ENCODE measurements at regions not wholly inside any gene's neighbourhood (a gene's known extent, or its start where the extent isn't known, plus 50 kb on each side); places are given as distances from the start of the nearest gene placed in this dataset.

DNA sequence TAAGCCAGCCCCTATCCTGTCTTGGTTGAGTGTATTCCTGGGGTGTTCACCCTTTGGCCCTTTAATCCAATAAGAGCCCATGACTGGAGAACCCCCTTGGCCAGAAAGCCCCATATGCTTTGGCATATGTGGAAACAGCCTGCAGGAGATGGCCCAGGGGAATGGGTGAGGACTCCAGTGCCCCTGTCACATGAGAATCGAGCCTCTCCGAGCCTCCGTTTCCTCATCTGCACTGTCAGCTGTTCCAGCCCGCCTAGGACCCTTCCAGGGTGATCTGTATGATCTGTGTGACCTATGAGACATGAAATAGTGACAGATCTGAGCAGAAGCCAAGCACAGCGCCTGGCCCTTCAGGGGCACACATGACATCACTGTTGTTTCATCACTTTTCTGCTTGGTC is 300.7 kb downstream of the ZNF536 start:
- no peak for DNase-seq

DNA sequence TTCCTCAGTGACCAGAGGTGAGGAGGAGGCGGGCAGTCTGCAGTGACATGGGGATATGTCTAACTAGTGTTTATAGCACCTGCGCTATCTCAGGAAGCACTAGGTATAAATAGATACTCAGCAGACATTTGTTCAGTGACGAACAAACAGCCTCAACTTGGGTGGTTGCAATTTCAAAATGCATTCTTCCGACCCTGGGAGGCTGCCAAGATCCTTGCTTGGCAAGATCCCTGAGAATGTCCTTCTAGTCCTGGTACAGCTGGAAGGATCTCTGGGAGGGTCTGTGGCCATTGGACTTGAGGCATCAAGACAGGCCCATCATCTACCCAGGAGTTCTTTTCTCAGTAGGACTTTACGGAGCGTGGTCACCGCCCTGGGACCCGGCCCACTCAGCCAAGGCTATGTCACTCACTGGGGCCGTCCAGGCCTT is 299.5 kb downstream of the ZNF536 start:
- DNase-seq = no peak

DNA sequence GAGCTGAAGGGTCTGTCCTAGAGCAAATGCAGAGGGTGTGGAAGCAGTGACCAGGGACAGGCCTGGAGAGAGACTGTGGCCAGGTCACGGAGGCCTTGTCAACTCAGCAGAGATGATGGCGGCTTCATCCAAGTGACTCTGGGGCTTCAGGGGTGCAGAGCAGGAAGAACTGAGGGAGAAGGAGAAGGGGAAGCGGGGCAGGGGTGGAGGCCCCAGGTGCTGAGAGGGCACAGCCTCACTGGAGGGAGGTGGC is 299.1 kb downstream of the ZNF536 start:
- no peak for DNase-seq

DNA sequence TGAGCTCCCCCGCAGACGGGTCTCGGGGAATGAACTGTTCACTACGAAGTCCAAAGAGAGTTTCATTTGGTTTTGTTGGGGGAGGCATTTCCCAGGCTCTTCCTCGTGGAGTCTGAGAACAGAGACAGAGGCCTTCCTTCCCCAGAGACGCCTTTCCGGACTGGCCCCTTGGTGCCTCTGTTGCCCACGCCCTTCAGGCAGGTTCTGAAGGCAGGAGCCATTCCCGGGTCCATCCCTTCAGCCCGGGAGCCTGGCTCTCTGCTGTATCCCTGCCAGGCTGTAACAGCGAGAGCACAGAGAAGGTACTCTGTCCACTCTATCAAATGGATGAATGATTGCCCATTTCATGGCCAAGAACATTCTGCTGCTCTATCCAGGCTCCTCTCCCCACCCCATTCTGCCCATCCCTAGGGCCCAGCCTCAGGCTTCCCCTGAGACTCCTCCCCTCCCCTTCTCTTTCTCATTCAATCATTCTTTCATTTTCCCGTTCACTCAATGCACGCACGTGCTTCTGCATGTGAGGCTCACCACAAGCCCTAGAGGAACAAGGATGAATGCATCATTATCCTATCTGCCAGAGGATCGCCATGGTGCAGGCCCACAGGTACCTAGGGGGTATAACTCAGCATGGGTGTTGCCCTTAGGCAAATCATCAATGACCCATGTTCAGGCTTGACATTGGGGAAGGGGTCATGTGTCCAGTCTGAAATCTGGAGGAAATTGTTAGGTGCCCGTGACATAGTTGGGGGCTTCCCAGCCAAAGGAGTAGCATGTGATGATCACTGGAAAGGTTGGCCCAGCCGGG is 298.6 kb downstream of the ZNF536 start:
- no peak for DNase-seq

DNA sequence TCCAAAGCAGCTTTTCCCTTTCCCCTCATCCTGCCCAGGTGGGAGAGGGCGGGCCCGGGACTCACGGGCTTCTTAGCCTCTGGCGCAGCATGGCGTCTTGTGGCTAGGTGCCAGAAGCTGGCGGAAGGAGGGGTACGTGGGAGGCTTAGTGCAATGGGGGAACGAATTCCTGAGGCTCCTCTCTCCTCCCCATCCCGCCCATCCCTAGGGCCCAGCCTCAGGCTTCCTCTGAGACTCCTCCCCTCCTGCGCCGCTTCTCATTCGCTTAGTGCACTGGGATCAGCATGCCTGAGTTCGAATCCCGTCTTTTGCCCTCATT is 297.8 kb downstream of the ZNF536 start:
- DNase-seq = no peak

DNA sequence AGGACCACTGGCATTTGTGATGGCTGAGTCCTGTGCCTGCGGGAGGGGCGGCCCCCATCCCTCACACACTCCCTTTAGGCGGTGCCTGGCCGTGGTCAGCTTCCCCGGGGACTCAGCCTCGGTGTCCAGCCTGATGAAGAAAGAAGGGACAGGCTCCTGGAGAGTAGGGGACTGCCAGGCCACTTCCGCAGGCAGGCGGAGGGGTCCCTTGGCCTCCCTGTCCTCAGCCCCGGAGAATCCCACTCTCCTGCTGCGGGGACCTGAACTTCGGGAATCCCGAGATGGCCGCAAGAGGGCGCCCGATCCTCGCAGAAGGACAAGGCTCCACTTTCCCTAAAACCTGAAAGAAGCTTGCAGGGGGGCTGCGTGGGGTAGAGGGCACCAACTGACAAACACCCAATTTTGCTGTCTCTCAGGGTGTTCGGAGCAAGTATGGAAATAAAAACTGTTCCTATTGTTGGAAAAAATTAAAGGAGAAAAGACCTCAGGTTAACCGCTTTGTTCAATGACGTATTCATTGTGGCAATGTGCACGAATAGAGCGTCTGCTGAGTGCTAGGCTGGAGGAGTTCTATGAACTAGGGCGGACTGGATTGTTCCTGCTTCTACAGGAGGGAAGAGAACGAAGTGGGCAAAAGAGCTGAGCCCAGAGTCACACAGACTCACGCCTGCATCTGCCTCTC is 297.3 kb downstream of the ZNF536 start:
- DNase-seq = peak; percentile 2 to 12

DNA sequence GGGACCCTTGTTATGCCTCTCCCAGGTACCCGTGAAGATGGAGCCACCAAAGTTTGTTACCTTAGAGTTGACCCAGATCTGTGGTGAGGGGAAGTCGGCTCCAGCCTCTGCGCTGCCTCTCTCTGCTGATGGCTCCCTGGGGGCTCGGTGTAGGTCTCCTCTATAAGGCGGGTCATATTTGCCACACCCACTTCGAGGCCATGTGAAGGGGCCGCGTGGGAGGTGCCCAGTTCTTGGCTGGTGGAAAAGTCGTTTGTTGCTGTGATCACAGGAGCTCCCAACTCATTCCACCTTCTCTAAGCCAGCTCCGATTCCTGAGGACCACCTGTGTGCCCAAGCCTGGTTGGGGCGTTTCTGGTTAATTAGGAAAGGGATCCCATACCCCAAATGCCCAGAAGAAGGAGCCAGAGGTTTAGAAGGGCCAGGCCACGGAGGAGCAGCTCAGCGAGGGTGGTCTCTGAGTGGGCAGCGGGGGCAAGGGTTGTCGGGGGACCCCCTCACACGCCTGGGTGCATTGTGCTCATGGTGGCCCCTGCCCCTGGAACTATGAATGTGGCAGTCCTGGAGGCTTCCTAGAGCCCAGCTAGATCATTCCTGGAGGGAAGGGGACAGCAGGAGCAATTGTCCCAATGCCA is 296.5 kb downstream of the ZNF536 start:
- DNase-seq = no peak

DNA sequence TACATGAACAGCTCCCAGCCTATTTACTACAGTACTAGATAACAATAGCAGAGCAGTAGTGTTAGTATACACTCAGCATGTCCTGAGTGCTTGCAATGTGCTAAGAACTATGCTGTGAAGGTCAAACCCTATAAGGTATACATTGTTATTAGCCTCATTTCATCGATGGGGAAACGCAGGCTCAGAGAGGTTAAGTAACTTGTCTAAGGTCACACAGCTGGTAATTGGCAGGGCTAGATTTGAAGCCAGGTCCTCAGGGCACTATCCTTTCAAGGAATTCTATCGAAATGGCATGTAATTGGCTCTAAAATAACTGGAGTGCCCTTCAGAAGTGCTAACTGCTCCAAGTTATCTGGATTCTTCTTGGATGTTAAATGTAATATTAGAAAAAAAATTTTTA is 295.6 kb downstream of the ZNF536 start:
- DNase-seq = no peak

DNA sequence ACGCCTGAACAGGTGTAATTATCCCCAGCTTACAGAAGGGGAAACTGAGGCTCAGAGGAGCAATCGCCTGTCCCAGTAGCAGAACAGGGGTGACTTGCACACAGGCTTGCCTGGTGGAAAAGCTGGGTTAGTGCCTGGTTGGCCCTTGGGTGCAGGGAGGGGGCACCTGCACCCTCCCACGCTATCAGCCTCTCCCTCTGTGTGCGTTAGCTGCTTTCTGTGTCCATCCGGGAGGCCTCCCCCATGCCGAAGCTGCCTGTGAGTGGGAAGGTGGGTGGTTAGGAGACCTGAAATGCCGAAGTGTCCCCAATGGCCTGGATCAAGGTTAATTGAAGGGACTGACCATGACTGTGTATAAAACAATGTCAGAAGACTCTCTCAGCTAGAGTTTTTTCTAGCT is 295.0 kb downstream of the ZNF536 start:
- DNase-seq = no peak

DNA sequence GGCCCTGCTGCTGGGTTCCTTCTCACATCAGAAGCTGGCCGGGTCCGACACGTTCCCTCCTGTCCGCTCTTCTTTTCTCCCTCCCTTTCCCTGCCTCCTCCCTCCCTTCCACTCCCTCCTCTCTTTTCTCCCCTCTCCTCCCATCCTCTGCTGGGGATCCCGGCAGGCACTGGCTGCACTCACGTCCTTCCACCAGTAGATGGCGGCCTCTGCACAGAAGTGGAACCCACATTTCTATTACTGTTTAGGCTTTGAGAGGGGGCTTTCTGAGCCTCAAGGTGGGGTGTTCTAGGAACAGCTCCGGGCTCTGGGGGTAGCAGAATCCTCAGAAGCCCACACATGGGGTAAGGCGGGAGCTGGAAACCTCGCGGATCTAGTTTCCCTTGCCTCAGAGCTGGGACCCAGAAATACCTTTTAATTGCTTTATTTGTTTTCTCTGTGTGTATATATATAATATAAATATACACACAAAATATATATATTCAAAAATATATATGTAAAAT is 294.2 kb downstream of the ZNF536 start:
- no peak for DNase-seq

DNA sequence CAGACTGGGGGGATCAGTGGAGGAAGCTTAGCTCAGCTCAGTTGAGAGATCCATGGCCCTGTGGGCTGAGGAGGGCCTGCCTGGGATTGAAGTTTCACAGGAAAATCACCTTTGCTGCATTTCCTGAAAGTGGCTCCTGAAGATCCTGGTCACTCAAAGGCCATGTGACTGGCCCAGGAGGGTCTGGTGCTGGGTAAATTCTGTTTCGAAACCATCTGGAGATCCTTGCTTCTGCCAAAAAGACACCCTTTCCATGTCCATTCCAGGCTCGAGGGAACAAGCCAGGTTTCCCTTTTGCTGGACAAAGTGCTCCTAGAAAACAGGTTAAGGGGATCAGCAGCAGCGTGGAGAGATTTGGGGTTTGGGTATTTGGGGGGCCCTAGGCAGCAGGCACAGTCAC is 293.3 kb downstream of the ZNF536 start:
- no peak for DNase-seq

DNA sequence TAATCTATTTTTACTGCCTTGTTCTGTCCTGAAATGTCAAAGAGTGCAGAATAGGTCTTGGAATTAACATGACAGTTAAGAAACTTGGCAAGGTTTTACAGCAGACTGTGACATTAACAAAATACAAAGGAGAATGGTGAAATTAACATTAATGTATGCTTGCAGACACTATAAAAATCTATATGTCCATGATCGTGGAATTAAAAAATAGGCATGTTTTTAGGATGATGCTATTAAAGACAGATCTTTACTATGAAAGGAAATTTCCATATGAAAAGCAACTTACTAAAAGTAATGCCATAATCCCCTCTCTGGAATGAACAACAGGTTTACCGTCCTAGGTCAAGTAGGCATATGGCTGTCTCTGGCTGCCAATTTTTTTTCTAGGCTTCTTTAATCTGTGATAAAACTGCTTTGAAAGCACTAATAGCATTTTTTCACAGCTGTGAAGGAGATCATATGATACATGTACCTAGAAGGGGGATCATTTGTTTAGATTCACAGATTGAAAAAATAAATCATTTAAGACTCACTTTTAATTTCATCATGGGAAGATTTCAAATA is 291.5 kb downstream of the ZNF536 start:
- DNase-seq = no peak

DNA sequence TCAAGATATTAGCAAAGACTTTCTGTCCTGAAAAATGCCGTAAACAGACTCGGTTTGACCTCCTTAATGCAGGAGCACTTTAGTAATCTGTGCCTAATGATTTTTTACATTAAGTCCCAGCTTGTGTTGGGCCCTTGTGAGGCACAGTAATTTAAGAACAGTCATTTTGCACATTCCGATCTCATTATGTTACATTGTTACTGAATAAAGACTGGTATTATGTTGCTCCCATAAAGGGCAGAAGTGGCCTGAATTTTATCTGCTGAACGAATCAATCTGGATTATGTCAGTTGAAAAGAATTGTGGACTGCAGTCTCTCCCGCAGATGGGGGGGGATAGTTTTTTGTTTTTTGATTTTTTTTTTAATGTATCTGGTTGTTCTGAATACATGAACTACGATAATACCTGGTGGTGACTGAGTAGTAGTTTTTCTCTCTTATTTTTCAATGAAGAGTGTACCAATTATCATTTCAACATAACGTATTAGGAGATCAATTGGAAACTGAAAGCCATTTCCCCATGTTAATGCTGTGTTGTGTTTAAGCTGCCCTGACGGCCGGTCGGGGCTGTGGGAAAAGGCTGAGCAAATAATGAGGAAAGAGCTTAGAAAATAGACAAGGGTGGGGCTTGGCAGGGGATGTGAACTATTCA is 290.2 kb downstream of the ZNF536 start:
- DNase-seq = no peak

DNA sequence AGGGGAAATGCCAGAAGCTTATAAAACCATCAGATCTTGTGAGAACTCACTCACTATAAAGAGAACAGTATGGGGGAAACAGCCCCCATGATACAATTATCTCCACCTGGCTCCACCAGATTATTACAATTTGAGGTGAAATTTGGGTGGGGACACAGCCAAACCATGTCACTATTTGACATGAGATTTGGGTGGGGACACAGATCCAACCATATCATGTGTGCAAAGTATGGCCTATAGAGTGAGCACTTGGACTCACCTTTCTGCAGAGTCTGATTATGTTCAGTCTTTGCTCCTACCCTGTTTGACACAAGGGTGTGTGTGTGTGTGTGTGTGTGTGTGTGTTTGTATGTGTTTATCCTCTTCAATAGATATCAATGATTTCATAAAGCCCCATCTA is 287.5 kb downstream of the ZNF536 start:
- no peak for DNase-seq

DNA sequence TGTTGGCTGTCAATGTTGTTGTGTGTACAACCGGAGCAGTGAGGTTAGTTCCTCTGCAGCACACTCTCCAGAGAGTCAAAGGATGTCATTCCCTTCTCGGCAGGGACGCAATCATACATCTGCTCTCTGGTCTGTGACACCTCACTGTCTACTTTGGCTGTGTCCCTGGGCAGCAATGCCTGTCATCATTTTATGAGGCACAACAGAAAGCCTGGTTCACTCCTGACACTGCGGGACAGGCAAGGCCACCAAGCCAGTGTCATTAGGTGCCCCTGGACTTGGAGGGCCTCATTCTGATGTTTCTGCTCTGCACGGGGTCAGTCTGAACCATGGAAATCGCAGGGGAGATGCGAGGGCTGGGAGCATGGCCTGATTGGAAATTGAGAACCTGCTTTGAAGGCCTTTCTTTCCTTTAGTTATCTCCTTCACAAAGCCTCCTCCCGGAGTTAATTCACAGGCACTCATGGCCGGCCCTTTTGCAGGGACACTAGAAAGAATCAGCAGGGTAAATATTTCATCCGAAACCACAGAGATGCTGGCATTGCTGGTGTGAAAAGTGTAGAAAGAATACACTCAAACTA is 284.4 kb downstream of the ZNF536 start:
- no peak for DNase-seq

DNA sequence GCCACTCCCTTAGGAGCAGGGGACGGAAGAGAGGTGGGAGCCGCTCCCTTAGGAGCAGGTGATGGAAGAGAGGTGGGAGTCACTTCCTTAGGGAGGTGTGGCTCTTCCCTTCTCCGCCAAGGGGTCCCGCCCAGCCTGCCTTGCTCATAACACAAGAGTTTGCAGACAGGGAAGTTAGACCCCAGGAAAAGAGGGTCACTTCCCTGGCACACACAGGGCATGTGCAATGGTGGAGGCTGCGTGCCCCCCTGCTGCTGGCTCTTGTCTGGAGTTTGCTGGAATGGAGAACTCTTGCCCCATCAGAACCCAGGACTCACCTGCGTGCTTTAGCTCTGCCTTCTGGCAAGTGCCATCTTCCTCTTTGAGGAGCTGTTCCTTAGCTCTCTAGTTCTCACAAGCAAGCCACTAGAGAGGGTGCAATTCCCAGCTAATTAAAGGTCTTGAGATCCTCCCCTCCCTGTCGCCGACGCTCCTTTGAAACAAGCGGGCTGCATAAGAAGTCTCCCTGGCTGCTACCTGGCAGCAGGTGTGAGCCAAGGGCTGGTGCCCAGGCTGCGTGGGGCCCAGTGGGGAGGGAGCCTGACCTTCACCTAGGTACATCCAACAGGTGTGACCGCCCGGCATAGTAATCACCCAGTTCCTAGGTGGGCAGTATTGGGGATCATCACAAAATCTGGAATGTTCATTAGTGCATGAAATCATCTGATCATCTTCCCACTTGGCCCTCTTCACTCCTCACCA is 281.6 kb downstream of the ZNF536 start:
- DNase-seq = no peak

DNA sequence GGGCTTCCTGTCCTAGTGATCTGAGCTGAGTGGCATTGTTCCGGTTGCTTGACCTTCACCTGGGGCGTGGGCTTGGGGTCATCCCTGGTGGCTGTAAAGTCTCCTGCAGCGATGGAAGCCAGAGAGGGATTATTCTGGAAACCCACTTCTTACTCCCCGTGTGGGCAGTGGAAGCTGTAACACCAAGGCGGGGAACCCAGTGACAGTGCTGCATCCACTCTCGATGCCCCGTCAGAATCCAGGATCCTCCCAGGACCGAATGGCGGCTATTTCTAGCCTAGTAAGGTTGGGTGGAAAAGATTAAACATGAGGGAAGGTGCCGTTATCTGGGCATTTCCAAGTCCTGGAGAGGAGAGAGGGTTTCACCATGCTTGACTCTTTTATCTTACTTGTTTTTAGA is 280.6 kb downstream of the ZNF536 start:
- DNase-seq = no peak

DNA sequence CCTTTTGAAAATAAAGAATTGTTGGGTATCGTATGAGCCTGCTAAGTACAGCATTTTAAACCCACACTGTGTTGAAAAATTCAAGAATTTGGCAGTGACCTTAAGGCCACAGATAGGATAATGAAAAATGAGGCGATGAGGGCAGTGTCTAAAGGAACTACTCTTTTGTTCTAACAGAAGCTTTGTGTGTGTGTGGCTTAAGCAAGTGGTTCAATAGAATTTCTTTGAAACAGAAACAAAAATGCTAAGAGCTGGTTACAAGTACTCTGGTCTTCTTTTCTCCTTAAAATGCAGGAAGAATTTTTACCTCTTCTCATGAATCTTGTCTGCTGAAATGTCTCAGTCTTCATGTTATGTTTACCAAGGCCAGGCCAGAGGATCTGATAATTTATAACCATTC is 279.5 kb downstream of the ZNF536 start:
- DNase-seq = no peak

DNA sequence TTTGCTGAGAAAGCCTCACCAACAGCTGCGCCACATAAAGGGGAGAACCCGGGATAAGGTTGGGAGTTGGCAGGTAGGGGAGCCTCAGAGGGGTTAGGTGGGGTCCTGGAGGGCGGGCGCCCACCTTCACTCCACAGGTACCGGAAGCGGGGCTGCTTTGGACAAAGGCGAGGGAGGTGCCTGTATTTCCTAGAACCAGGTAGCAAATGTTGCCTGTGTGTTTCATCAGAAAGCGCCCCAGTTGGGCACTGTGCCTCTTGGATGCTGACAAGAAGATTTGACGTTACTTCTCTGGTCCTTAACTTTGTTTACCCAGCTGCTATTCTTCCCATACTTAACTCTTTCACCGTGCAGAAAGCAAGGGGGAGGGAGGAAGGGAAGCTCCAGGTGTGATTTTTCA is 278.9 kb downstream of the ZNF536 start:
- DNase-seq = no peak

DNA sequence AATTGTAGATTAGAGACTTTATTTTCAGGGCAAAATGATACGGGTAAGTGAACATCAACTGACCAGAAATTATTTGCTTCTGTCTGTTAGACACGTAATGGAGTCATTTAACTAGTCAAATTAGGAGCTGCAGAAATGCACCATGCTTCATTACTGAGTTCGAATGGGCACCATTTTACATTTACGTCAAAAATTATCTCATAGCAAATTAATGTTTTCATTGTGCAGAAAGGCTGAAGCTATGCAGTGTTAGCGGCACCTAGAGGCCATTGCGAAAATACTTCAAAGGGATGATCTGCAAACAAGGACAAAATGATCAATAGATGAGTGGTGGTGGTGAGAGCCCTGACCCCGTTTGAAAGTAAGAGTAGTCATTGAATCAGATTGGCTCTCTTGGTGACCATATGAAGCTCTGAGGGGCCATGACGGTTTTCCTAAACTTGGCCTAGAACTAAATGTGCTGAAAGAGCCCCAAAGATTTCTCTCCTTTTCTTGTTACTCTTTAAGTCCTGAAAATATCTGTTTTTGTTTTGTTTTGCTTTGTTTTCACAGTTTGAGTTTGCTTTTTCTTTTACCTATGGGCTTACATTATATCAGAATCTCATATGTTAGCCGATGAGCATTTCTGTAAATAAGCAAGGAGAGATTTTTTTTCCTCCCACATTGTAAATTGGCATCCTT is 277.9 kb downstream of the ZNF536 start:
- no peak for DNase-seq
